IgD-negative memory B cell (primary cell): ENCODE measurements at regions not wholly inside any gene's neighbourhood (a gene's known extent, or its start where the extent isn't known, plus 50 kb on each side); places are given as distances from the start of the nearest gene placed in this dataset.
A peak's percentile ranks its signal among the peaks of the same experiment; 100 is the strongest.
"Not testable (repeated sequence)": the region's sequence is repeated elsewhere in the genome, so short reads cannot be mapped to it uniquely, and the experiment has no call there.

Source experiments
- H3K27ac Mint-ChIP-seq, 3 donors: one replicate each; pipeline ENCODE4 v1.8.0; 2020 to 2022; ENCODE audit warnings: mild to moderate bottlenecking in 3 of 3, mixed read lengths in 3 of 3, moderate library complexity in 1 of 3
- H3K27me3 Mint-ChIP-seq: one replicate; pipeline ENCODE4 v1.8.0; 2021; ENCODE audit warnings: mixed read lengths
- H3K36me3 Mint-ChIP-seq: one replicate; pipeline ENCODE4 v1.8.0; 2020; ENCODE audit warnings: mild to moderate bottlenecking, mixed read lengths
- H3K4me1 Mint-ChIP-seq, 3 donors: one replicate each; pipeline ENCODE4 v1.8.0; 2020 to 2022; ENCODE audit warnings: mixed read lengths in 3 of 3, mild to moderate bottlenecking in 1 of 3
- H3K4me3 Mint-ChIP-seq, 4 donors: one replicate each; pipeline ENCODE4 v1.8.0; 2020 to 2022; ENCODE audit warnings: mild to moderate bottlenecking in 4 of 4, mixed read lengths in 4 of 4, moderate library complexity in 3 of 4
- H3K9me3 Mint-ChIP-seq, 3 donors: one replicate each; pipeline ENCODE4 v1.8.0; 2020 to 2021; ENCODE audit warnings: mixed read lengths in 3 of 3, mild to moderate bottlenecking in 1 of 3

GRCh38 chr1:120465900-120466299 is 51.1 kb downstream of the NBPF8 start:
- H3K36me3 Mint-ChIP-seq, H3K4me3 Mint-ChIP-seq, H3K27me3 Mint-ChIP-seq, H3K4me1 Mint-ChIP-seq, H3K9me3 Mint-ChIP-seq, H3K27ac Mint-ChIP-seq: not testable (repeated sequence)

- H3K4me3 Mint-ChIP-seq, H3K9me3 Mint-ChIP-seq, H3K36me3 Mint-ChIP-seq, H3K27me3 Mint-ChIP-seq, H3K27ac Mint-ChIP-seq, H3K4me1 Mint-ChIP-seq: not testable (repeated sequence)
Observed at GRCh38 chr1:120477663-120478062, 62.8 kb downstream of the NBPF8 start.

GRCh38 chr1:120478400-120478799 is 63.6 kb downstream of the NBPF8 start:
- not testable (repeated sequence) for H3K27ac Mint-ChIP-seq, H3K4me1 Mint-ChIP-seq, H3K36me3 Mint-ChIP-seq

GRCh38 chr1:120487542-120487941 is 72.7 kb downstream of the NBPF8 start:
- not testable (repeated sequence) for H3K9me3 Mint-ChIP-seq, H3K36me3 Mint-ChIP-seq, H3K27me3 Mint-ChIP-seq, H3K4me3 Mint-ChIP-seq, H3K4me1 Mint-ChIP-seq, H3K27ac Mint-ChIP-seq

More at GRCh38 chr1:120478400-120478799, 63.6 kb downstream of the NBPF8 start:
- not testable (repeated sequence) for H3K27me3 Mint-ChIP-seq, H3K9me3 Mint-ChIP-seq, H3K4me3 Mint-ChIP-seq

- H3K27ac Mint-ChIP-seq, H3K36me3 Mint-ChIP-seq, H3K9me3 Mint-ChIP-seq, H3K4me1 Mint-ChIP-seq, H3K4me3 Mint-ChIP-seq, H3K27me3 Mint-ChIP-seq: not testable (repeated sequence)
Observed at GRCh38 chr1:120489217-120489616, 74.4 kb downstream of the NBPF8 start.

- H3K4me3 Mint-ChIP-seq, H3K9me3 Mint-ChIP-seq, H3K4me1 Mint-ChIP-seq, H3K27ac Mint-ChIP-seq, H3K27me3 Mint-ChIP-seq, H3K36me3 Mint-ChIP-seq: not testable (repeated sequence)
Observed at GRCh38 chr1:120497145-120497544, 82.3 kb downstream of the NBPF8 start.

GRCh38 chr1:120503284-120503683 is 88.4 kb downstream of the NBPF8 start:
- not testable (repeated sequence) for H3K36me3 Mint-ChIP-seq, H3K4me1 Mint-ChIP-seq, H3K9me3 Mint-ChIP-seq, H3K27me3 Mint-ChIP-seq, H3K4me3 Mint-ChIP-seq, H3K27ac Mint-ChIP-seq

- not testable (repeated sequence) for H3K27ac Mint-ChIP-seq, H3K36me3 Mint-ChIP-seq, H3K4me1 Mint-ChIP-seq, H3K27me3 Mint-ChIP-seq, H3K9me3 Mint-ChIP-seq, H3K4me3 Mint-ChIP-seq
Observed at GRCh38 chr1:120506352-120506751, 91.5 kb downstream of the NBPF8 start.

GRCh38 chr1:120508351-120508750 is 93.5 kb downstream of the NBPF8 start:
- H3K4me1 Mint-ChIP-seq, H3K36me3 Mint-ChIP-seq, H3K27me3 Mint-ChIP-seq, H3K9me3 Mint-ChIP-seq, H3K27ac Mint-ChIP-seq: not testable (repeated sequence)
- H3K4me3 Mint-ChIP-seq, result peak overlapping the region in 1 of 4 donors; percentile 28

GRCh38 chr1:120509258-120509657 is 94.4 kb downstream of the NBPF8 start:
- not testable (repeated sequence) for H3K9me3 Mint-ChIP-seq, H3K4me1 Mint-ChIP-seq, H3K36me3 Mint-ChIP-seq, H3K27me3 Mint-ChIP-seq
- Mint-ChIP-seq H3K27ac (peak overlapping the region in 1 of 3 donors; percentile 63), H3K4me3 (peak overlapping the region in 2 of 4 donors; percentile 15 to 47)

- not testable (repeated sequence) for H3K4me3 Mint-ChIP-seq, H3K36me3 Mint-ChIP-seq, H3K27me3 Mint-ChIP-seq
Observed at GRCh38 chr1:120513099-120513498, 98.3 kb downstream of the NBPF8 start.

GRCh38 chr1:120513531-120513930 is 98.7 kb downstream of the NBPF8 start:
- H3K36me3 Mint-ChIP-seq, H3K27ac Mint-ChIP-seq, H3K9me3 Mint-ChIP-seq, H3K4me1 Mint-ChIP-seq, H3K4me3 Mint-ChIP-seq, H3K27me3 Mint-ChIP-seq: not testable (repeated sequence)

More at GRCh38 chr1:120513099-120513498, 98.3 kb downstream of the NBPF8 start:
- H3K27ac Mint-ChIP-seq, H3K4me1 Mint-ChIP-seq, H3K9me3 Mint-ChIP-seq: not testable (repeated sequence)

- not testable (repeated sequence) for H3K4me3 Mint-ChIP-seq, H3K27ac Mint-ChIP-seq, H3K36me3 Mint-ChIP-seq, H3K4me1 Mint-ChIP-seq, H3K27me3 Mint-ChIP-seq, H3K9me3 Mint-ChIP-seq
Observed at GRCh38 chr1:120519196-120519595, 104.4 kb downstream of the NBPF8 start.

GRCh38 chr1:120524416-120524815 is 109.6 kb downstream of the NBPF8 start:
- H3K9me3 Mint-ChIP-seq, H3K27me3 Mint-ChIP-seq, H3K36me3 Mint-ChIP-seq, H3K4me3 Mint-ChIP-seq, H3K27ac Mint-ChIP-seq, H3K4me1 Mint-ChIP-seq: not testable (repeated sequence)

GRCh38 chr1:120525386-120525785 is 110.6 kb downstream of the NBPF8 start:
- not testable (repeated sequence) for H3K4me1 Mint-ChIP-seq, H3K9me3 Mint-ChIP-seq, H3K4me3 Mint-ChIP-seq, H3K36me3 Mint-ChIP-seq, H3K27me3 Mint-ChIP-seq, H3K27ac Mint-ChIP-seq

GRCh38 chr1:120529475-120530089 is 114.7 kb downstream of the NBPF8 start:
- H3K27me3 Mint-ChIP-seq, H3K9me3 Mint-ChIP-seq, H3K36me3 Mint-ChIP-seq, H3K4me3 Mint-ChIP-seq, H3K27ac Mint-ChIP-seq, H3K4me1 Mint-ChIP-seq: not testable (repeated sequence)

GRCh38 chr1:120531455-120531854 is 116.6 kb downstream of the NBPF8 start:
- not testable (repeated sequence) for H3K4me1 Mint-ChIP-seq, H3K36me3 Mint-ChIP-seq, H3K27me3 Mint-ChIP-seq, H3K27ac Mint-ChIP-seq, H3K9me3 Mint-ChIP-seq, H3K4me3 Mint-ChIP-seq
